MCF 10A (cell line): ENCODE measurements at regions not wholly inside any gene's neighbourhood (a gene's known extent, or its start where the extent isn't known, plus 50 kb on each side); places are given as distances from the start of the nearest gene placed in this dataset.
A peak's percentile ranks its signal among the peaks of the same experiment; 100 is the strongest.

ENCODE experiments used
- BruUV-seq: library from RNA; stranded (reverse); fragments of 400-500 nt; replicated peaks from 2 replicates; lab custom pipeline; 2021; lab: Mats Ljungman, UMichigan
- CTCF ChIA-PET: fragments of 300-600 bp; sonication (Branson Sonifier 250); formaldehyde crosslinking; extraction: SDS; loops from one replicate; lab custom pipeline; 2021; ENCODE audit warnings: antibody characterized with exemption, inconsistent platforms; lab: Yijun Ruan, JAX
- POLR2A ChIA-PET: fragments of 300-600, 350-650 bp; sonication (Branson Sonifier 250); formaldehyde crosslinking; extraction: SDS; loops from one replicate; lab custom pipeline; 2020; ENCODE audit warnings: antibody characterized with exemption, inconsistent platforms; lab: Yijun Ruan, JAX
- DNase-seq: peaks from one replicate; pipeline ENCODE4 v3.0.0-alpha.2; 2018; ENCODE audit not compliant: unreplicated experiment
- H3K27ac Mint-ChIP-seq: one replicate; pipeline ENCODE4 v1.8.0; 2022; ENCODE audit warnings: mild to moderate bottlenecking, low read depth, mixed read lengths; ENCODE audit not compliant: unreplicated experiment
- H3K27me3 Mint-ChIP-seq: one replicate; pipeline ENCODE4 v1.8.0; 2022; ENCODE audit warnings: mixed read lengths; ENCODE audit not compliant: insufficient read depth, unreplicated experiment
- H3K36me3 Mint-ChIP-seq: one replicate; pipeline ENCODE4 v1.8.0; 2022; ENCODE audit warnings: mild to moderate bottlenecking, moderate library complexity, mixed read lengths; ENCODE audit not compliant: insufficient read depth, unreplicated experiment
- H3K4me1 Mint-ChIP-seq: one replicate; pipeline ENCODE4 v1.8.0; 2022; ENCODE audit warnings: mixed read lengths; ENCODE audit not compliant: insufficient read depth, unreplicated experiment
- H3K4me3 Mint-ChIP-seq: one replicate; pipeline ENCODE4 v1.8.0; 2022; ENCODE audit warnings: mild to moderate bottlenecking, moderate library complexity, mixed read lengths; ENCODE audit not compliant: unreplicated experiment
- H3K9me3 Mint-ChIP-seq: one replicate; pipeline ENCODE4 v1.8.0; 2022; ENCODE audit warnings: mixed read lengths; ENCODE audit not compliant: unreplicated experiment
- intact Hi-C: fragments of 100-400 bp; cut with micrococcal nuclease; formaldehyde crosslinking; loops from 2 replicates; pipeline ENCODE4 v1.14.1; 2022
- TF ChIP-seq, protein P1 (sequence below): fragments of 200-600 bp; IDR thresholded peaks from one replicate; pipeline ENCODE4 v1.8.0; 2022; ENCODE audit warnings: antibody characterized with exemption, mild to moderate bottlenecking; ENCODE audit not compliant: unreplicated experiment

DNA sequence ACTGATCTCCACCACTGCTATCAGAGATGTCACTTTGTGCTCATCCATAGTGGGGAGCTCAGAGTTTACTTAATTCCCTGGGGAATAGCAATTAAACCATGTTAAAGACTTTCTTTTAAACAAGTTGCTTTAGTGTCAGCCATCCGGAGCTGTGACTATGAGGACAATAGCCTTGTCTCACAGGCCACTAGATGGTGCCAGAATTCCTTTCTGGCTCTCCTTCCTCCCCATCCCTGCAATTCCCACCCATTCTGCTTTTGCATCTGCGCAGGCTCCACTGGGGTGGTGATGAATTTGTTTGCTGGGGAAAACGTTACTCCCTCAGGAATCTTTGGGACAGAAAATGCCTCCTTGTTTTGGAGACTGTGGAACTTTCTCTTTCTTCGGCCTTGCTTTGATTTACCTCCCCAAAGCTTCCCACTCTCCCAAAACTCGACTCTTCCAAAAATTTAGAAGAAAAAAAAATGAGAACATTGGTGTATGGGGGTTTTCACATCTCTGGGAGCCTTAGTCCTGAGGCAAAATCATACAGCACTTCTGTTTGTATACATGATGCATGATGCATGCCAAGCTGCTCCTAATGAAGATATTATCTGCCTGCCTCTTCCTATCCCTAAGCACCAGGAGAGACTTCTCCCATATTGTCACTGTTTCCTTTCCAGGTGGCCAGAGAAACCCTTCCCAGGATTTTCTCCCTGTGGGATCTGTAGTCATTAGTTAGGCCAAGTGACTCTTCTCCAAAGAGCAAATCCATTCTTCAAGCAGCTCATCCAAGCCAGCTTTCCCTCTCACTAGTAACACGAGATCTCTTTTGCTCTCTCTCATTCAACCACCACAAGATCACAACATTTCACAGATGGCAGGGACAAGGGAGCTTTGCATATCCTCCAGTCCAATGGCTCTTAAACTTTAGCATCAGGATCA lies 466.1 kb downstream of the TLR4 start:
- BruUV-seq = no TSS peak
- Mint-ChIP-seq H3K4me1 (no peaks in the 10 kb centered on the region), H3K27ac (no peak overlapping the region), H3K27me3 (peaks cover 21% of the 10 kb centered on the region), H3K36me3 (no peaks in the 10 kb centered on the region), H3K9me3 (no peaks in the 10 kb centered on the region), H3K4me3 (no peak overlapping the region)
- intact Hi-C loops = loop anchor here (1.0 to 10.0 kb wide), 5 partner anchors 196 to 1287 kb away; no protein-coding TSS in a partner anchor
- DNase-seq = peak; percentile 78
- TF ChIP-seq, protein P1, sequence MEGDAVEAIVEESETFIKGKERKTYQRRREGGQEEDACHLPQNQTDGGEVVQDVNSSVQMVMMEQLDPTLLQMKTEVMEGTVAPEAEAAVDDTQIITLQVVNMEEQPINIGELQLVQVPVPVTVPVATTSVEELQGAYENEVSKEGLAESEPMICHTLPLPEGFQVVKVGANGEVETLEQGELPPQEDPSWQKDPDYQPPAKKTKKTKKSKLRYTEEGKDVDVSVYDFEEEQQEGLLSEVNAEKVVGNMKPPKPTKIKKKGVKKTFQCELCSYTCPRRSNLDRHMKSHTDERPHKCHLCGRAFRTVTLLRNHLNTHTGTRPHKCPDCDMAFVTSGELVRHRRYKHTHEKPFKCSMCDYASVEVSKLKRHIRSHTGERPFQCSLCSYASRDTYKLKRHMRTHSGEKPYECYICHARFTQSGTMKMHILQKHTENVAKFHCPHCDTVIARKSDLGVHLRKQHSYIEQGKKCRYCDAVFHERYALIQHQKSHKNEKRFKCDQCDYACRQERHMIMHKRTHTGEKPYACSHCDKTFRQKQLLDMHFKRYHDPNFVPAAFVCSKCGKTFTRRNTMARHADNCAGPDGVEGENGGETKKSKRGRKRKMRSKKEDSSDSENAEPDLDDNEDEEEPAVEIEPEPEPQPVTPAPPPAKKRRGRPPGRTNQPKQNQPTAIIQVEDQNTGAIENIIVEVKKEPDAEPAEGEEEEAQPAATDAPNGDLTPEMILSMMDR = peak; percentile 73
- ChIA-PET CTCF (interaction anchor here (0.5 to 2.7 kb wide), 68 partner anchors 8 to 1983 kb away, joined by 3 to 29 read pairs (median 4); no protein-coding TSS in a partner anchor), POLR2A (no interaction called here)

DNA sequence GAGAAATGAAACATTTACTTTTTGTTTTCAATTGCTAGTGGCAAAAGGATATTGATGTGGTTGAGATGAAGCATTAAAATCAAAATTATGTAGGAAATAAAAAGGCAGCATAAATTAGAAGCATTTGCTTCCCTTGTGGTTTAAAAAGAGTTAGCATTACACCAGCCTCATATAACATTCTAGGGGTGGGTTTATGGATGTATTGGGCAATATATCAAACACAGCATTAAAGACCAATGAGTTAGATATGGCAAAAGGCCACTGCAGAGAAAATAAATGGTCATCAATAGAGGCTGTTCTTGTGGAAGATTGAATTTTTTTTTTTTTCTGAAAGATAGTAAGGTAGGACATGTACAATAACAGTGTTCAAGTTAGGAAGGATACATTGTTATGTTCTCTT lies 473.0 kb downstream of the TLR4 start:
- H3K27me3 Mint-ChIP-seq = no peaks in the 10 kb centered on the region
- no TSS peak for BruUV-seq

DNA sequence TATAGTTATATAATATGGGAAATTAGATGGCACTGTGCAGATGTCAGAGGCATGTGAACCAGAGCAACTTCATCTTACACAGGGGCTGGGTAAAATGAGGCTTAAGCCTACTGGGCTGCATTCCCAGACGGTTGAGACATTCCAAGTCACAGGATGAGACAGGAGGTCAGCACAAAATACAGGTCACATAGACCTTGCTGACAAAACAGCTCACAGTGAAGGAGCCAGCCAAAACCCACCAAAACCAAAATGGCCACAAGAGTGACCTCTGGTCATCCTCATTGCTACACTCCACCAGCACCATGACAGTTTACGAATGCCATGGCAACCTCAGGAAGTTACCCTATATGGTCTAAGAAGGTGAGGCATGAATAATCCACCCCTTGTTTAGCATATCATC lies 479.4 kb downstream of the TLR4 start:
- Mint-ChIP-seq H3K4me3 (no peak overlapping the region), H3K9me3 (no peaks in the 10 kb centered on the region), H3K27ac (no peak overlapping the region), H3K36me3 (no peaks in the 10 kb centered on the region), H3K4me1 (no peaks in the 10 kb centered on the region), H3K27me3 (no peaks in the 10 kb centered on the region)
- intact Hi-C loops = no loop called here
- TF ChIP-seq, protein P1 = no peak
- ChIA-PET CTCF (interaction anchor here (0.9 kb wide), 1 partner anchor 401 kb away, joined by 3 read pairs; no protein-coding TSS in a partner anchor), POLR2A (no interaction called here)
- no peak for DNase-seq
- BruUV-seq = no TSS peak

More for the DNA sequence above, 473.0 kb downstream of the TLR4 start:
- TF ChIP-seq, protein P1 = no peak
- no peak for DNase-seq
- no peak overlapping the region for H3K27ac Mint-ChIP-seq
- POLR2A ChIA-PET = interaction anchor here (0.6 to 0.7 kb wide), 2 partner anchors 64 to 273 kb away, joined by 3 read pairs; no protein-coding TSS in a partner anchor
- intact Hi-C loops = loop anchor here (10.0 kb wide), 1 partner anchor 532 kb away; no protein-coding TSS in a partner anchor
- no peaks in the 10 kb centered on the region for H3K4me1 Mint-ChIP-seq
- H3K9me3 Mint-ChIP-seq = no peaks in the 10 kb centered on the region
- CTCF ChIA-PET = interaction anchor here (0.6 kb wide), 1 partner anchor 385 kb away, joined by 3 read pairs; no protein-coding TSS in a partner anchor
- H3K4me3 Mint-ChIP-seq = no peak overlapping the region
- no peaks in the 10 kb centered on the region for H3K36me3 Mint-ChIP-seq

DNA sequence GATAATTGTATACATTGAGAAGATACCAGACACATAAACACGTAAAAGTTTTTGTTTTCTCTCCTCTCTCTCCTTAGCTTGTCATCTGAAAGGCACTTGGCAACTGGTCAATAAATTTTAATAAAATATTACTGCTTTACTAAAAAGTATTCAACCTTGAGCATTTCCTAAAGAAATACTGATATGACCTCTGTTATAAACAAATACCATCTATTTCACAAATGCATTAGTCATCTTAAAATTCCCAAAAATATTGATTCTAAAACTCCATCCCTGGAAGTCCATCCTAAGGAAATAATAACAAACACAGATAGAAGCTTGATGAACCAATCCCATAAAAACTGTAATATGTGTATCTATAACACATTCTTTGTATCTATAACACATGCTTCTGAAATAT lies 483.2 kb downstream of the TLR4 start:
- no peak overlapping the region for H3K4me3 Mint-ChIP-seq
- ChIA-PET CTCF (interaction anchor here (2.0 kb wide), 1 partner anchor 17 kb away, joined by 11 read pairs; no protein-coding TSS in a partner anchor), POLR2A (no interaction called here)
- BruUV-seq = no TSS peak
- intact Hi-C loops = no loop called here
- no peaks in the 10 kb centered on the region for H3K9me3 Mint-ChIP-seq
- DNase-seq = no peak
- TF ChIP-seq, protein P1 = no peak
- H3K27me3 Mint-ChIP-seq = no peaks in the 10 kb centered on the region
- H3K27ac Mint-ChIP-seq = no peak overlapping the region
- no peaks in the 10 kb centered on the region for H3K36me3 Mint-ChIP-seq
- no peaks in the 10 kb centered on the region for H3K4me1 Mint-ChIP-seq
